ENCODE measurements at regions not wholly inside any gene's neighbourhood (a gene's known extent, or its start where the extent isn't known, plus 50 kb on each side); places are given as distances from the start of the nearest gene placed in this dataset.

DNA sequence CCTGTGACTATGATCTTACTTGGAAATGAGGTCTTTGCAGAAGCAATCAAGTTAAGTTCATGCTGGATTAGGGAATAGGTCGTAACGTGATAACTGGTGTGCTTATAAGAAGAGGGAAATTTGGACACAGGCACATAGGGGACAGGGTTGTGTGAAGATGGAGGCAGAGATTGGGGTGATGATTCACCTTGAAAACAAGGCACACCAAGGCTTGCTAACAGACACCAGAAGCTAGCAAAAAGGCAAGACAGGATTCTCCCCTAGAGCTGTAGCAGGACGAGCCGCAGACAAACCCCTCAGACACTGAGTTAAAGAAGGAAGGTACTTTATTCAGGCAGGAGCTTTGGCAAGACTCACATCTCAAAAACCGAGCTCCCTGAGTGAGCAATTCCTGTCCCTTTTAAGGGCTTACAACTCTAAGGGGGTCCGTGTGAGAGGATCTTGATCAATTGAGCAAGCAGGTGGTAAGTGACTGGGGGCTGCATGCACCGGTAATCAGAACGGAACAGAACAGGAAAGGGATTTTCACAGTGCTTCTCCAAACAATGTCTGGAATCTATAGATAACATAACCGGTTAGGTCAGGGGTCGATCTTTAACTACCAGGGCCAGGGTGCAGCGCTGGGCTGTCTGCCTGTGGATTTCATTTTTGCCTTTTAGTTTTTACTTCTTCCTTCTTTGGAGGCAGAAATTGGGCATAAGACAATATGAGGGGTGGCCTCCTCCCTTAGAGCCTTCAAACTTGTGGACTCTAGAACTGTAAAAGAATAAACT lies 57.5 kb upstream of the S1PR3 start:
- Histone ChIP-seq H3K4me1 (ENCODE audit: control insufficient read depth in 2 of 3, insufficient read depth in 2 of 3, low read depth in 1 of 3, low read length in 3 of 3) (no peaks in the 10 kb centered on the region), H3K9me3 (ENCODE audit: control insufficient read depth in 2 of 3, insufficient read depth in 1 of 3, low read length in 3 of 3) (peaks cover 0 to 1% (median 0%) of the 10 kb centered on the region in 3 donors), H3K27ac (ENCODE audit: low read depth in 2 of 2, low read length in 2 of 2) (no peak overlapping the region), H3K27me3 (ENCODE audit: control insufficient read depth, insufficient read depth, low read length) (no peaks in the 10 kb centered on the region), H3K36me3 (ENCODE audit: control insufficient read depth in 2 of 3, insufficient read depth in 3 of 3, low read length in 3 of 3) (no peaks in the 10 kb centered on the region), H3K9ac (ENCODE audit: low read length in 3 of 3) (no peak overlapping the region), H3K4me3 (ENCODE audit: low read length in 3 of 3) (no peak overlapping the region)
- DNase-seq (no peak), FAIRE-seq (no peak)
- intact Hi-C loops (cut with DNase I), result no loop called here
- no peak for TF ChIP-seq CTCF (IDR thresholded peaks at IDR 0.05; ENCODE audit: borderline replicate concordance, extremely low read depth, insufficient read depth)

- H3K27ac ChIP-seq (ENCODE audit: low read depth in 2 of 2, low read length in 2 of 2), result no peak overlapping the region
- FAIRE-seq (no peak), DNase-seq (no peak)
- intact Hi-C loops (cut with DNase I), result no loop called here
- peaks cover 0 to 1% (median 0%) of the 10 kb centered on the region in 3 donors for H3K9me3 ChIP-seq (ENCODE audit: control insufficient read depth in 2 of 3, insufficient read depth in 1 of 3, low read length in 3 of 3)
- no peak for TF ChIP-seq CTCF (IDR thresholded peaks at IDR 0.05; ENCODE audit: borderline replicate concordance, extremely low read depth, insufficient read depth)
- H3K4me1 ChIP-seq (ENCODE audit: control insufficient read depth in 2 of 3, insufficient read depth in 2 of 3, low read depth in 1 of 3, low read length in 3 of 3), result no peaks in the 10 kb centered on the region
- H3K9ac ChIP-seq (ENCODE audit: low read length in 3 of 3), result no peak overlapping the region
- no peak overlapping the region for H3K4me3 ChIP-seq (ENCODE audit: low read length in 3 of 3)
- H3K27me3 ChIP-seq (ENCODE audit: control insufficient read depth, insufficient read depth, low read length), result no peaks in the 10 kb centered on the region
- H3K36me3 ChIP-seq (ENCODE audit: control insufficient read depth in 2 of 3, insufficient read depth in 3 of 3, low read length in 3 of 3), result no peaks in the 10 kb centered on the region
These were observed 56.3 kb upstream of the S1PR3 start for GRCh38 chr9:88934876-88935535.

DNA sequence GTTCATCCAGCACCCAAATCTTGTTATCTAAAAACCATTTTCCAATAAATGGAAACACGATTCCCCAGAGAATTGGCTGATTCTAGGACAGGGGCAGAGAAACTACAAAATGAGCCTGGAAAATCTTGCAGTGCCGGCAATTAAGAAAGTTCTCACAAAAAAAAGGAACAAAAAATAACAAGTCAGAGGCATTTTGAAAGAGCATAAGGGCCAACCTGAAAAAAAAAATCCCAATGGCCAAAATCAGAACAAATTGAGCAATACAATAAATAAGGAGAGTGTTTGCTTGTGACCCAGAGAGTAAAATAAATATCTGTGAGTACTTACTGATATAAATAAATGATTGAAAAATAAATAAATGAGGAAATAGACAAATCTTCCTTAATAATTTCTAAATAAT lies 55.1 kb upstream of the S1PR3 start:
- intact Hi-C loops (cut with DNase I), result no loop called here
- no peaks in the 10 kb centered on the region for H3K27me3 ChIP-seq (ENCODE audit: control insufficient read depth, insufficient read depth, low read length)
- no peak for TF ChIP-seq CTCF (IDR thresholded peaks at IDR 0.05; ENCODE audit: borderline replicate concordance, extremely low read depth, insufficient read depth)
- H3K9me3 ChIP-seq (ENCODE audit: control insufficient read depth in 2 of 3, insufficient read depth in 1 of 3, low read length in 3 of 3), result peaks cover 0 to 1% (median 0%) of the 10 kb centered on the region in 3 donors
- no peak overlapping the region for H3K27ac ChIP-seq (ENCODE audit: low read depth in 2 of 2, low read length in 2 of 2)
- no peak overlapping the region for H3K9ac ChIP-seq (ENCODE audit: low read length in 3 of 3)
- no peaks in the 10 kb centered on the region for H3K4me1 ChIP-seq (ENCODE audit: control insufficient read depth in 2 of 3, insufficient read depth in 2 of 3, low read depth in 1 of 3, low read length in 3 of 3)
- H3K36me3 ChIP-seq (ENCODE audit: control insufficient read depth in 2 of 3, insufficient read depth in 3 of 3, low read length in 3 of 3), result no peaks in the 10 kb centered on the region
- H3K4me3 ChIP-seq (ENCODE audit: low read length in 3 of 3), result no peak overlapping the region
- no peak for FAIRE-seq
- no peak for DNase-seq
